ENCODE measurements at regions not wholly inside any gene's neighbourhood (a gene's known extent, or its start where the extent isn't known, plus 50 kb on each side); places are given as distances from the start of the nearest gene placed in this dataset.

- Histone ChIP-seq H4K20me1 (replicated peaks; ENCODE audit: control insufficient read depth, insufficient read depth, low read length) (no peaks in the 10 kb centered on the region), H3K36me3 (ENCODE audit: control insufficient read depth, insufficient read depth, low read length) (no peaks in the 10 kb centered on the region), H2AFZ (ENCODE audit: low read depth, low read length) (no peak overlapping the region), H3K4me2 (ENCODE audit: insufficient read depth, low read length) (no peak overlapping the region), H3K9ac (ENCODE audit: insufficient read depth in 1 of 2, low read depth in 2 of 2, low read length in 2 of 2) (no peak overlapping the region), H3K27me3 (ENCODE audit: control insufficient read depth in 2 of 2, insufficient read depth in 2 of 2, low read length in 2 of 2) (0 out of 5 replicates have a peak, but pooled peaks cover 0 to 4% of the 10 kb centered on the region in 2 experiments), H3K27ac (ENCODE audit: extremely low read depth, low read depth, low read length) (no peak overlapping the region), H3K4me3 (no peak overlapping the region), H3K9me1 (ENCODE audit: control insufficient read depth, insufficient read depth, low read length) (no peaks in the 10 kb centered on the region), H3K9me3 (replicated peaks; ENCODE audit: control insufficient read depth, insufficient read depth, low read depth, low read length) (no peaks in the 10 kb centered on the region), H3K4me1 (replicated peaks in 1 of 2; ENCODE audit: control insufficient read depth in 2 of 2, insufficient read depth in 2 of 2, low read length in 2 of 2) (no peaks in the 10 kb centered on the region), H3K79me2 (ENCODE audit: control insufficient read depth, insufficient read depth, low read length) (no peaks in the 10 kb centered on the region)
- ChIA-PET CTCF (ENCODE audit: low intra/inter-chr PET ratio) (no interaction called here), POLR2A (no interaction called here)
- FAIRE-seq (no peak), DNase-seq (ENCODE audit: extremely low read depth in 1 of 4, low spot score in 3 of 4) (no peak), ATAC-seq (no peak)
- TF ChIP-seq ZNF699 (CRISPR knock-in tag; IDR thresholded peaks at IDR 0.05; ENCODE audit: insufficient replicate concordance) (no peak), ARHGAP35 (IDR thresholded peaks at IDR 0.05; ENCODE audit: partially characterized antibody) (no peak), ZNF263 (CRISPR knock-in tag; IDR thresholded peaks at IDR 0.05; ENCODE audit: borderline replicate concordance) (no peak), ZC3H11A (IDR thresholded peaks at IDR 0.05; ENCODE audit: low read depth, low read length) (no peak), MCM2 (IDR thresholded peaks at IDR 0.05; ENCODE audit: low read depth) (no peak), ZNF282 (CRISPR knock-in tag; IDR thresholded peaks at IDR 0.05) (no peak), BHLHE40 (IDR thresholded peaks at IDR 0.05; ENCODE audit: low read length) (no peak)
- intact Hi-C loops (cut with micrococcal nuclease) (no loop called here), in situ Hi-C loops (cut with MboI) (loop anchor here (25.0 kb wide), 1 partner anchor 979 kb away; no protein-coding TSS in a partner anchor)
- WGBS (ENCODE audit: insufficient coverage, low coverage, missing lambda C conversion rate) = 0% methylated on average over 3 of the region's 3 CpGs
- BruUV-seq (replicated peaks) = no TSS peak
These were observed 172.1 kb upstream of the IL12A start for GRCh38 chr3:159816512-159816911.

- no peak overlapping the region for H3K4me2 ChIP-seq (ENCODE audit: insufficient read depth, low read length)
- DNase-seq (ENCODE audit: extremely low read depth in 1 of 4, low spot score in 3 of 4) (no peak), ATAC-seq (no peak), FAIRE-seq (no peak)
- H4K20me1 ChIP-seq (replicated peaks; ENCODE audit: control insufficient read depth, insufficient read depth, low read length) = no peaks in the 10 kb centered on the region
- ChIA-PET POLR2A (no interaction called here), CTCF (ENCODE audit: low intra/inter-chr PET ratio) (no interaction called here)
- no peaks in the 10 kb centered on the region for H3K9me3 ChIP-seq (replicated peaks; ENCODE audit: control insufficient read depth, insufficient read depth, low read depth, low read length)
- H2AFZ ChIP-seq (ENCODE audit: low read depth, low read length) = no peak overlapping the region
- BruUV-seq (replicated peaks) = no TSS peak
- H3K9ac ChIP-seq (ENCODE audit: insufficient read depth in 1 of 2, low read depth in 2 of 2, low read length in 2 of 2) = no peak overlapping the region
- H3K9me1 ChIP-seq (ENCODE audit: control insufficient read depth, insufficient read depth, low read length) = no peaks in the 10 kb centered on the region
- intact Hi-C loops (cut with micrococcal nuclease) = no loop called here
- in situ Hi-C loops (cut with MboI) = loop anchor here (25.0 kb wide), 1 partner anchor 980 kb away; no protein-coding TSS in a partner anchor
- H3K36me3 ChIP-seq (ENCODE audit: control insufficient read depth, insufficient read depth, low read length) = no peaks in the 10 kb centered on the region
- no peaks in the 10 kb centered on the region for H3K79me2 ChIP-seq (ENCODE audit: control insufficient read depth, insufficient read depth, low read length)
- H3K27ac ChIP-seq (ENCODE audit: extremely low read depth, low read depth, low read length) = no peak overlapping the region
- no peaks in the 10 kb centered on the region for H3K4me1 ChIP-seq (replicated peaks in 1 of 2; ENCODE audit: control insufficient read depth in 2 of 2, insufficient read depth in 2 of 2, low read length in 2 of 2)
- H3K4me3 ChIP-seq = no peak overlapping the region
- WGBS (ENCODE audit: insufficient coverage, low coverage, missing lambda C conversion rate) = 0% methylated on average over 6 of the region's 6 CpGs
- 0 out of 5 replicates have a peak, but pooled peaks cover 0 to 4% of the 10 kb centered on the region in 2 experiments for H3K27me3 ChIP-seq (ENCODE audit: control insufficient read depth in 2 of 2, insufficient read depth in 2 of 2, low read length in 2 of 2)
- TF ChIP-seq EP400 (IDR thresholded peaks at IDR 0.05) (no peak), TCF3 (CRISPR knock-in tag; IDR thresholded peaks at IDR 0.05) (no peak), SNRNP70 (optimal IDR thresholded peaks at IDR 0.05; ENCODE audit: low read depth, low read length) (no peak), SREBF1 (IDR thresholded peaks at IDR 0.05; ENCODE audit: borderline replicate concordance, low read depth, low read length) (no peak), ZNF347 (CRISPR knock-in tag; IDR thresholded peaks at IDR 0.05; ENCODE audit: low read depth) (no peak), ATF3 (IDR thresholded peaks at IDR 0.05) (no peak), ATF3 (CRISPR knock-in tag; conservative IDR thresholded peaks at IDR 0.05) (no peak), BRD4 (IDR thresholded peaks at IDR 0.05) (no peak), BCL6 (CRISPR knock-in tag; IDR thresholded peaks at IDR 0.05) (no peak), SMAD2 (IDR thresholded peaks at IDR 0.05; ENCODE audit: low read depth, low read length) (no peak), STAT5A (IDR thresholded peaks at IDR 0.05; ENCODE audit: borderline replicate concordance, low read length) (no peak), ZNF778 (CRISPR knock-in tag; IDR thresholded peaks at IDR 0.05) (no peak)
These were observed 171.5 kb upstream of the IL12A start for GRCh38 chr3:159817126-159817525.
